GM18498 (cell line): ENCODE measurements at regions not wholly inside any gene's neighbourhood (a gene's known extent, or its start where the extent isn't known, plus 50 kb on each side); places are given as distances from the start of the nearest gene placed in this dataset.

ENCODE experiments used
- ATAC-seq: cut with Tn5 transposase; IDR thresholded peaks from one replicate; pipeline ENCODE4 v1.9.1; 2021; ENCODE audit warnings: mild to moderate bottlenecking, moderate library complexity; ENCODE audit not compliant: unreplicated experiment

DNA sequence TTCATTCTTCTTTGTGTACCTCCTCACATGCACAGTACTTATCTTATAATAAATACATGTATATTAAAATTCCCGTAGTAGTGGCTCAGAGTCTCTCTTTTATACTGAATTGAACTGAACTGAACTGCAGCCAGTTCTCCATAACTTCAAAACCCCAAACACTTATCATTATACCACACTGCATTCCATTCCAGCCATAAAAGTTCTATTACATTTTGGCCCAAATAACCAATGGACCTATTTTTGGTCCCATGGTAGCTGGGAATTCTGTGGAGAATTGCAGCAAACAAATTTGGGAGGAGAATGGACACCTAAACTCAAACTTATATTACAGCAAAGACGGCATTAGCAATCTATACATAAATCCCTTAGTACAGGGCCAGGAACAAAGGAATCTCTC, 86.6 kb upstream of the C1orf87 start:
- no peak for ATAC-seq

DNA sequence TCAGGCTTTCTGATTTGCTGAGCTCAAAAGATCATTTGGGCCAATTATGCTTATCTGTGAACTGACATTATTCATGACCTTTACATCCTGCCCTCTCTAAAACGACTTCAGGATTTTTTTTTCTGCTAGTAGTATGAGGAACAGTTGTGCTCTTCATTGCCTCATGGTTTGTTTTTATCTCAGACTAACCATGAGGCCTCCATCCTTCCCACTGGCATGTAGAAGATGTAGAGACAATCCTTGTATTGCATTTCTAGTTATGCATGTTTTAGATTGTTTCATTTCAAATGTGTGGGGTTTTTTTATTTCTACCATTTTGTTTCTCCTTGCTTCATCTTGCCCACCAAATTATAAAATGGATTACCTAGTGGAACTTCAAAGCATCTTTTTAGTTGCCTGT, 82.8 kb upstream of the C1orf87 start:
- ATAC-seq: no peak

DNA sequence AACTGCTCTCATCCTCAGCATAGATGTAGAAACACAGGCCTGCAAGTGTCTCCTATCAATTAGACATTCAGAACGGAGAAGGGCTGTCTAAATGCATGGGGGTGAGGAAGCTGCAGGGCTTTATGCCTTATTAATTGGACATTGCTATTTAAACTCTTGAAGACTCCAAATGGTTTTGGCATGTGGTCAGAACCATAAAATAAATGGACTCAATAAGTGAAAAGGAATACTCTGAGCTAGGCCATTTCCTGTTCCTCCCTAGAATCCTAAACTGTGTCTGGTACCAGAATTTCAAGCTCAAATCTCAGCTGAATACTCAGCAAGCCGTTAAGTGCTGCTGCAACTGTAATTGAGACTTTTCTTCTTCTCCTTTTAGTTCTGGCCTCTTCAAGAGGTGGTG, 80.4 kb upstream of the C1orf87 start:
- no peak for ATAC-seq

DNA sequence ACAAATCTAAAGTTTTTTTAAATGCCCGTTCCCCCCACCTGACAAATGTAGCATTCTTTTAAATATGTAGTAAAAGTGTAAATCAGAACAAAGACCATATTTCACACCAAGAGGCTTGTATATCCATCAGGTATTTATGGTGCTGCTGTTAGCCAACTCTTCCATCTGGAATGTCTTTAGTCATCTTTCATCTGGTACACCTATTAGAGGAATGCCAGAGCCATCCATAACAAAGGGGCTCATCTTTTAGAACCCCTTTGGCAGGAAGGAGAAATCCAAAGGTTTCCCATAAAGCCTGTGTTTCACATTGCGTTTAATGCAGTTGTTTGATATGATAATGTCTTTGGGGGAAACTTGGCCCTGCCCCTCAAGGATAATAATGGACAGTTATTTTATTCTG, 79.3 kb upstream of the C1orf87 start:
- ATAC-seq: no peak

DNA sequence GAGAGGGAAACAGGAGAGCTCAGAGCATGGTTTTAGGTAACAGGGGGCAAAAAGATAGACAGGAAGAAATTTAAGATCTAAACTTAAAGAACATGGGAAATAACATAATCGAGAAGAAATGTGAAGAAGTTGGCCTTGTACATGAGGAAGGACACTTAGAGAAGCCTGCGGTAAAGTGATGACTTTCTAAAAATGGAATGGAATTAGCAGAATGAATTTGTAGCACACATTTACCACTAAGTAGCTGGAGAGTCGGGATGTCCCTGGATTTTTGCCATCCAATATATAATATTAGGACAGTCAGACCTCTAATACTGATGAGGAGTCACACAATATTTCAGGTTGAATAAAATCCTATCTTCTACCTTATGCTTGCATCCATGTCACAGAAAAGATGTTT, 77.7 kb upstream of the C1orf87 start:
- no peak for ATAC-seq

DNA sequence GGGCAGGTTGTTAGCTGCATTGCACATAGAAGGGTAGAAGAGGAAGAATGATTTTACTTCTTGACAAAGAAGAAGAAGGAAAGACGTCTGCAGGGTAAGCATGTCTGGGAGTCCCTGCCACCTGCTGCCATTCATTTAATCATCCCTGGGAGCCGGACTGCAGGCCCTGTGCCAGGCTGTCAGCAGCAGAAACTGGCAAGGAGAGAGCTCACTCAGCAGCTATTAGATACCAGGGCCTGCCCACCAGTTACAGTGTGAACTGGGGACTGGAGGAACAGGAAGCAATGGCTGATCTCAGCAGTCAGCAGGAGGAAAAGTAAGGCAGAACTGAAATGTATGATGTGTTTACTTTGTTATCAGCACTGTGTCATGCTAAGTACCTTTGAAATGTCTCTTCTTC, 75.7 kb upstream of the C1orf87 start:
- no peak for ATAC-seq

DNA sequence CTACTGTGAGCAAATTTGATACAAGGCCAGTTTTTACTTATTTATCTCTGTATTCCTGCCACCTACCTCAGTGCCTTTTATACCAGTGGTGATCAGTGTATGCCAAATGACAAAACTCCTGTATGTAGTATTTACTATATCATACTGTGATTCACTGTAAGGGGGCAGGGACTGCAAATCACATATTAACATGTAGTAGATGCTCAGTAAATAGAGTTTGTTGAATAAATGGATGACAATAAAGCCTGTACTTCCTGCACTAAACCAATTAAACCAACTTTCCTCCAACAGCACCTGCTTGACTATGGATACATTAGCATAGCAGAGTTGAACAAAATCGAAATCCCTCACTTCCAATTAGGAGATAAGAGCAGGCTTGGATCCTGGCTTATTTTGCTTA, 73.3 kb upstream of the C1orf87 start:
- no peak for ATAC-seq

DNA sequence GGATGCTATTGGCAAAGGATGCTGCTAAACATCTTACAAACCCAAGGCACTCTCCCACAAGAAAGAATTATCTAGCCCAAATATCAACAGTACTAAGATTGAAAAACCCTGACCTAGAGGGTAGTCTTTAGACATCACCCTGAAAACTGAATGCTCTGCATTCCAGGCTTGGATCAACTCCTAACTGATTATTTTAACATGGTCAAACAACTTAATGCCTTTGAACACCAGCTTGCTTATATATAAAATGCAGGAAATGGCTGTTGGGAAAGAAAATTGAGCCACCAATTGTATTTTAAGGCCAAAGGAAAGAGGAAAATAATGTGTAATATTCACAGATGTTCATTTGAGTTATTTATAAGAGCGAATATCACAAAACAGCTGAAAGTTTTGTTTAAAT, 72.2 kb upstream of the C1orf87 start:
- no peak for ATAC-seq

DNA sequence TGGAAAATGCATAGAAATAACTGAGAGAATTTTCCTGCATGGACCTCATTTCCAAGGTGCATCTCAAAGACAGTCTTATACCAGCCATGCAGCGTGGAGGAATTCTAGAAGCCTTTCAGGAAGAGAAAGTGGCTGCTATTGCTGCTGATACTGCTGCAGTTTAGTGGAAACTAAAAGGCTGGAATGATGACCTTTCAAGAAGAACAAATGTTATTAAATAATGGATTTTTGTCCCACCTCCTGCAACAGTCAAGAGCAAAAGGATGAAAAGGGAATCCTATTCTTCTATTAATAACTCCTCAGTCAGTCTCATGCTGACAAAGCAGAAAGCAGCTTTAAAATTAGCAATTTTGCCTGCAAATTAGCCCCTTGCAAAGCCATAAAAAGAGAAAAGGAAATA, 68.2 kb upstream of the C1orf87 start:
- ATAC-seq: no peak

DNA sequence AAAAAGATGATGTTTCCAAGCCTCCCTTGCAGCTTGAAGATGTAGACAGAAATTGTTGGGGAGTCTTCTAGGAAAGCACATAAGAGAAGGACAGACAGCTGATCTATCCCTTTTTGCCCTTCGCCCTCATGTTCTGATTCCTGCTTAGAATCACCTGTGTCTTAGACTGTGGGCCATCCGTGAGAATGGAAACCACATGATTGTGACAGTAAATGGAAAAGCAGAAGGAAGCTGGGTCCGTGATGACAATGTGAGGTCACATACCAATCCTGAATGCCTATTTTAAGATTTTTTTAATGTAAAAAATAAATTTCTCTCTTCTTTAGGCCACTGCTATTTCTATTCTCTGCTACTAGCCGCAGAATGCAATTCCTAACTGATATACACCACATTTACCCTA, 67.7 kb upstream of the C1orf87 start:
- ATAC-seq: no peak

DNA sequence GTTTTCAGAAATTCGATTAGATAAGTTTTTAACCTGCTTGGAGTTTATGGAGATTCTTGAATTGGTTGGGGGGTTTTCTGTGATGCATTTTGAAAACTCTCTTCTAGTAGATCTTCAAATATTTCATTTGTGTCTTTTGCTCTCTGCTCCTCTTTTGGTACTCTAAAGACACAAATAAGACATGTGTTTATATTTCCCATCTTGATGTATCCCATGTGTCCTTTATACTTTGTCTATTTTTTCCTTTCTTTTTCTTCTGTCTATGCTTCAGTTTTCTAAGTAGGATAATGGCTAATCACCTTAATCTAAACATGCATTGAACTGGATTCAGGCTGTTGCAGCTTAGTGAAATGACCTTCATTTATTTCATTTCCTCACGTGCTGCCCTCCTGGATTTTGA, 63.8 kb upstream of the C1orf87 start:
- no peak for ATAC-seq

DNA sequence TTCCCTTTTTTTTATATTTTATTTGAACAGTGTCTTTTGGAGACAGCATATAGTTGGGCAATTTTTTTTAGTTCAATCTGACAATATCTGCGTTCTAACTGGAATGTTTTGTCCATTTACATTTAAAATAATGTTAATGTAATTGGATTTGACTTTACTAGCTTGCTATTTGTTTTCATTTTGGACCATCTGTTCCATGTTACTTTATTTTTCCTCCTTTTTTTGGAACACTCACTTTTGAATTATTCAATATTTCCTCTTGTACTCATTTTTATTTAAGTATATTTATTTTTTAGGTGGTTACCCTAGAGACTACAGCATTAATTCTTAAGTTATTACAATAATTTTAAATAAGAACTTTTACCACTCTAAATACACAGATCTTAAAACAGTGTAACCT, 62.8 kb upstream of the C1orf87 start:
- ATAC-seq: no peak

DNA sequence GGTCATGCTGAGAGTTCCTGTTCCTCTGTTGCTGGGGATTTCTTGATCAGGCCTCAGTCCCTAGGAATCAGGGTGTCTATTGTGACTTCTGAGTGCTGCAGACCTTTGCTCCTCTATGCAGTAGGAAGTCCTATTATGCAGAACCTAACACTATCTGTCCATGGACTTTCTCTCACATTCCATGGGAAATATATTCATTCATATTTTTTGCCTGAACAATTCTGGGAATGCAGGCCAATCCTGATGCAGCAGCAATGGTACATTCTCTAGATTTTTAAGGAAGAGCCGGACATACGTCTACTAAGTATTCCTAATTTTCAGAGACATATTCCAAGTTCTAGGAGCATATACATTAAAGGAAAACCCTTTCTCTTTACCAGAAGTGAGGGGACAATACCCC, 61.1 kb upstream of the C1orf87 start:
- no peak for ATAC-seq

DNA sequence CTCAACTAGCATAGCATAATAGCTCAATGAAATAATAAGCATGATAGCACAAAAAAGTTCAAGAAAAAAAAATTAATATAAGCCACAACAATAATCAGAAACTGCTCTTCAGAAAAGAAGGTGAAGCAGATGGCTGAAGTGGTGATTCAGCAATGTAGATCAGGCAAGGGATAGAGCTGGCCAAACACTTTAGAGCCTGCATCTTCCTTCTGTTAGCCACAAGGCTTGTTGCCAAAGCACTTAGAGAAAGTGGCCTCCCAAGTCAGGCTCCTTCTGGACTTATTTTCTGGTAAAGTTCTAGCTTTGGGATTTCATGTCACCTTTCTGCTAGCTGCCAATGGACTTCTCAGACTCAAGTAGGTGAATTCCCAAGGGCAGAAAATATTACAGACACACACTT, 60.3 kb upstream of the C1orf87 start:
- ATAC-seq: no peak

DNA sequence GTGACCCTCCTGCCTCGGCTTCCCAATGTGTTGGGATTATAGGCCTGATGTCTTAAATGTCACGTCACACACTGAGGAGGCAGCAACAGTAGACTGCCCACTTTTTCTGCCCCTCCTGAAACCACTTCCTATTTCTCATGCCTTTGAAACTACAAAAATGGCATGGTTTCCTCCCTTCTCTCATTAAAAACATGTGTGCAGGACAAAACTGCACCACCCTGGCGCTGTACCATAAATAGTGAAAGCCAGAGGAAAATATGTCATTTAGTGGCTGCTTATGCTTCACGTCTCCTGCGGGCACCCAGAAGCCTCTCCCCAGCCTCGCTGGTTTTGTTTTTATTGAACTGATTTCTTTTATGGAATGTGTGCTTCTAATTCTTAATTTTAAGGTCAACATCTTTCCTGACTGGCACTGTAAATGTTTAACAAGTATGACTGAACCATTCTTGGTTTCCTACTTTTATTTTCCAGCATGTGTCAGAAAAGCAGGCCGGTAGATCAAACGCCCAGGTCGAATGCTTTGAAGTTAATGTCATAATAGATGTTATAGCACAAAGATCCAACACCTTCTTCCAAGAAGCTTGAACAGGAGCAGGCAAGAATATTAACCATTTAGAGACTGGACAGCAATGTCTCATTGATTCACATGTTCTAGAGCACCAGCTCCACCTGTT, 59.6 kb upstream of the C1orf87 start:
- ATAC-seq: no peak

DNA sequence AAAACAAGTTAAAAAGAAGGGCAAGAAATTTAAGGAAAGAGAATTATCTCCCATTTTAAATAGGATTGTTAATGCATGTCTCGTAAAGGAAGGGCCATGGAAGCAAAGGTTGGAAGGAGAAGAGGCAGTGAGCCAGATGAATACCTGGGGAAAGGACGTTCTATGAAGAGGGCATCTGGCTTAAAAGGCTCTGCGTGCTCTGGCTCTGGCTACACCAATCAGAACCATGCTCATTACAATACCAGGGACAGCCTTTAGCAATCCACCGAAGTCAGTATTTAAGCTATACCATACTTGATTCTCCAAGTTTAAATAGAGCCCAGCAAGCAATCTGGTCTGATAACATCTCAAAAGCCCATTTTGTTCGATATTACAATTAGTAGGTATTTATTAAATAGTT, 58.5 kb upstream of the C1orf87 start:
- no peak for ATAC-seq

DNA sequence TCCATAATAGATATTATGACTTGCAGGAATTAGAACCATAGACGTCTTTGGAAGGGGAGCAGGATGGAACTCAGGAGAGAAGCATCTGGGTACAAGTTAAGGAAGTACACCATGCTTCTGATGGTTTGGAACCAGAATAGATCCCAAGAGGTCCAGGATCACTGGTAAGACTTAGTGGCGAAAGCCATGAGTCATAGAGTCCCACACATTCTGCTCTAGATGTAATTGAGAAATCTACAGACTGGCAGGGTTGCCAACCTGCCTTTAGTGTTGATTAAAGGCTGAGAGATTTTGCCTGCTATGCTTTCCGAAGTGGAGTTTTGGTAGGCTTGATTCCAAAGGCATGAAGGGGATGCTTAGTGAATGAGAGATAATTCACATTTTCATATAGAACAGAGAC, 57.1 kb upstream of the C1orf87 start:
- no peak for ATAC-seq

DNA sequence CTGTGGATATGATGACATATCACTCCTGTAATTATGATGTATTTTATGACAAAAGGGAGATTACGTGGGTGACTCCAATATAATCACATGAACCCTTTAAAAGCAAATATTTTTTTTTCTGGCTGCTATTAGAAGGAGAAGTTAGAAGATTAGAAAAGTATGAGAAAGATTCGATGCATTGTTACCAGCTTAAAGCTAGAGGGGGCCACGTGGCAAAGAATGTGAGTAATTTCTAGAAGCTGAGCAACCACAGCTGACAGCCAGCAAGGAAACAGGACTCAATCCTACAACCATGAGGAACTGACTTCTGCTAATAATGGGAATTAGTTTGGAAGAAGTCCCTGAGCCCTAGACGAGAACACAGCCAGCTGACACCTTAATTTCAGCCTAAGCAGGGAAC, 56.3 kb upstream of the C1orf87 start:
- no peak for ATAC-seq

DNA sequence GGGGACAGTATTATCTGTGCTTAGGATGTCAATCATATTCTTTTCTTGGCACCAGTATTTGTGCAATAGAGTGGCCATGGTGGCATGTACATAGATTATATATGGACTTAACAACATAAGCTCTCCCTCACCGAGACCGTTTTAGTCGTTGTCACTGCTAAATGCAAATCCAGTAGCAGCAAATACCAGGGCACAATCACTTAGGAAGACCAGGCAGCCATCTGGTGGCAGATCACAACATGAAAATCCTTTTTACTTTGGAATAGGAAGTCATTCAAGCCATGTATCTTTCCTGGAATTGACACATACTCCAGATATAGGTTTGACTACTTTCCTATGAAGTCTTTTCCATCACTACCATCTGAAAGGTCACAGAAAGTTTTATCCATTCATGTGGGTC, 53.2 kb upstream of the C1orf87 start:
- no peak for ATAC-seq
